ENCODE measurements at regions not wholly inside any gene's neighbourhood (a gene's known extent, or its start where the extent isn't known, plus 50 kb on each side); places are given as distances from the start of the nearest gene placed in this dataset.
A peak's percentile ranks its signal among the peaks of the same experiment; 100 is the strongest.

DNA sequence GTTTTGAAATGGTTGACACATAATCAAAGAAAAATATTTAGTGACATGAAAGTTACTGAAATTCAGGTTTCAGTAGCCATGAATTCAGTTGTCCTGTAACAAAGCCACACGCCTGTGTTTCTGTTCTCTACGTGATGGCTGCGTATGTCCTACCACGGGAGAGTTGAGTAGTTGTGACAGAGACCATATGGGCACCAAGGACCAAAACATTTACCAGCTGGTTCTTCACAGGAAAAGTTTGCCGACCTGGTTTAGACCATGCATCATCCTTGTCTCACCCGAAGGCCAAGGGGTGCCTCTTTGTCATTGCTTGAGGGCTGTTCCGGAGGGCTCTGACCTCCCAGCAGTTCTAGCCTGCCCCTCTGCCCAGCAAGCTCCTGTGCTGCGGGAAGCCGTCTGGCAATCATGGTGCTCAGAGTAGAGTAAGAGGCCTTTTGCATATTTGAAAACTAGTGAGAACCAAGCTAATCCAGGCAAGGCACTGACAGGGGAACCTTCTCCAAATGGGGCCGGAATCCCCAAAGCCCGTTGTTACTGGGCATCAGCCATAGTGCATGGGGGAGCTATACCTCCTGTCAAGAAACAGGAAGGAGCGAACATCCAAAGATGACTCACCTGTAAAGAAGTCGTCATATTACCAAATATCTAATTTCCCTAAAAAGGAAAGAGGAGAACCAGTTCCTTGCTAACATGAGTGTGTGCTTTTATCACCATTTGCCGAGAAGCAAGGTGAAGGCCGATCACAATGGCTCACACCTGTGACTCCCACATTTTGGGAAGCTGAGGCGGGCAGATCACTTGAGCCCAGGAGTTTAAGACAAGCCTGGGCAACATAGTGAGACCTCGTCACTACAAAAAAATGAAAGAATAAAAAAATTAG, 92.6 kb upstream of the RAB12 start:
- peak; percentile 73 for DNase-seq (ENCODE audit: low read depth, low spot score)
- peaks cover 15% of the 10 kb centered on the region for H3K4me1 ChIP-seq (ENCODE audit: control insufficient read depth, extremely low read depth, insufficient read depth, low read length)
- TF ChIP-seq, protein P1, sequence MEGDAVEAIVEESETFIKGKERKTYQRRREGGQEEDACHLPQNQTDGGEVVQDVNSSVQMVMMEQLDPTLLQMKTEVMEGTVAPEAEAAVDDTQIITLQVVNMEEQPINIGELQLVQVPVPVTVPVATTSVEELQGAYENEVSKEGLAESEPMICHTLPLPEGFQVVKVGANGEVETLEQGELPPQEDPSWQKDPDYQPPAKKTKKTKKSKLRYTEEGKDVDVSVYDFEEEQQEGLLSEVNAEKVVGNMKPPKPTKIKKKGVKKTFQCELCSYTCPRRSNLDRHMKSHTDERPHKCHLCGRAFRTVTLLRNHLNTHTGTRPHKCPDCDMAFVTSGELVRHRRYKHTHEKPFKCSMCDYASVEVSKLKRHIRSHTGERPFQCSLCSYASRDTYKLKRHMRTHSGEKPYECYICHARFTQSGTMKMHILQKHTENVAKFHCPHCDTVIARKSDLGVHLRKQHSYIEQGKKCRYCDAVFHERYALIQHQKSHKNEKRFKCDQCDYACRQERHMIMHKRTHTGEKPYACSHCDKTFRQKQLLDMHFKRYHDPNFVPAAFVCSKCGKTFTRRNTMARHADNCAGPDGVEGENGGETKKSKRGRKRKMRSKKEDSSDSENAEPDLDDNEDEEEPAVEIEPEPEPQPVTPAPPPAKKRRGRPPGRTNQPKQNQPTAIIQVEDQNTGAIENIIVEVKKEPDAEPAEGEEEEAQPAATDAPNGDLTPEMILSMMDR (optimal IDR thresholded peaks at IDR 0.05 in 1 of 3, IDR thresholded peaks at IDR 0.05 in 1 of 3, conservative IDR thresholded peaks at IDR 0.05 in 1 of 3; ENCODE audit: extremely low read depth in 1 of 3, insufficient read depth in 2 of 3, low read length in 3 of 3) = peak in 1 of 3 experiments; percentile 14
- no peak for TF ChIP-seq EZH2 (IDR thresholded peaks at IDR 0.05; ENCODE audit: low read length)

DNA sequence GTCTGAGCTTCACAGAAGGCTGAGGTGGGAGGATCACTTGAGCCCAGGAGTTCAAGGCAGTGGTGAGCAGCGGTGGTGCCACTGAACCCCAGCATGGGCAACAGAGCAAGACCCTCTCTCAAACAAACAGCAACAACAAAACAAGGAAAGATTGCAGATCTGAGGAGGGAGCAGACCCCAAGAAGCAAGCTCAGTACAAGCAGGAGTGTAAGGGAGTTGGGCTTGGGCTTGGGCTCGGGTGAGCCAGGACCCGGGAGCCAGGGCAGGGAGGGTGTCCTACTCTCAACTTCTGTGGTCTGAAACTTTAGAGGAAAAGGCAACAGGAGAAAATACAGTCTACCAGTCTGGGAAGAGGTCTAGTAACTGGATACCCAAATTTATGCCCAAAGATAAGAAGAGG, 92.0 kb upstream of the RAB12 start:
- Histone ChIP-seq H3K27me3 (ENCODE audit: control insufficient read depth, extremely low read depth, insufficient read depth, low read length) (no peaks in the 10 kb centered on the region), H3K4me1 (ENCODE audit: control insufficient read depth, extremely low read depth, insufficient read depth, low read length) (peaks cover 15% of the 10 kb centered on the region), H3K36me3 (ENCODE audit: control insufficient read depth in 2 of 2, extremely low read depth in 1 of 2, insufficient read depth in 2 of 2, low read length in 2 of 2) (no peaks in the 10 kb centered on the region), H3K9me3 (ENCODE audit: control insufficient read depth, low read depth, low read length) (peaks cover 4% of the 10 kb centered on the region), H4K20me1 (ENCODE audit: control insufficient read depth, extremely low read depth, insufficient read depth, low read length) (no peaks in the 10 kb centered on the region), H3K9ac (ENCODE audit: control insufficient read depth, extremely low read depth, insufficient read depth, low read length) (peak overlapping the region; percentile 48), H3K4me3 (ENCODE audit: control insufficient read depth in 2 of 3, extremely low read depth in 1 of 3, insufficient read depth in 2 of 3, low read depth in 1 of 3, low read length in 3 of 3) (no peak overlapping the region), H3K27ac (ENCODE audit: control insufficient read depth, insufficient read depth, low read length) (peak overlapping the region; percentile 72), H3K79me2 (ENCODE audit: control insufficient read depth, insufficient read depth, low read length) (no peaks in the 10 kb centered on the region), H3K9me1 (ENCODE audit: control insufficient read depth, extremely low read depth, insufficient read depth, low read length) (no peaks in the 10 kb centered on the region), H3K4me2 (ENCODE audit: control insufficient read depth, extremely low read depth, insufficient read depth, low read depth, low read length) (peak overlapping the region; percentile 62), H2AFZ (ENCODE audit: control insufficient read depth, low read length) (peak overlapping the region; percentile 87)
- dilution Hi-C loops (cut with MboI; ENCODE audit: extremely low pct_ligation_motif_present, low sequenced_read_pairs) = no loop called here
- FAIRE-seq (no peak), DNase-seq (ENCODE audit: low read depth, low spot score) (no peak)
- TF ChIP-seq, protein P1 (optimal IDR thresholded peaks at IDR 0.05 in 1 of 3, IDR thresholded peaks at IDR 0.05 in 1 of 3, conservative IDR thresholded peaks at IDR 0.05 in 1 of 3; ENCODE audit: extremely low read depth in 1 of 3, insufficient read depth in 2 of 3, low read length in 3 of 3) = no peak
- TF ChIP-seq EZH2 (IDR thresholded peaks at IDR 0.05; ENCODE audit: low read length) = no peak

More for the DNA sequence above, 92.6 kb upstream of the RAB12 start:
- peak overlapping the region; percentile 22 for H2AFZ ChIP-seq (ENCODE audit: control insufficient read depth, low read length)
- no peaks in the 10 kb centered on the region for H4K20me1 ChIP-seq (ENCODE audit: control insufficient read depth, extremely low read depth, insufficient read depth, low read length)
- no peaks in the 10 kb centered on the region for H3K36me3 ChIP-seq (ENCODE audit: control insufficient read depth in 2 of 2, extremely low read depth in 1 of 2, insufficient read depth in 2 of 2, low read length in 2 of 2)
- peaks cover 4% of the 10 kb centered on the region for H3K9me3 ChIP-seq (ENCODE audit: control insufficient read depth, low read depth, low read length)
- H3K4me3 ChIP-seq (ENCODE audit: control insufficient read depth in 2 of 3, extremely low read depth in 1 of 3, insufficient read depth in 2 of 3, low read depth in 1 of 3, low read length in 3 of 3) = no peak overlapping the region
- H3K4me2 ChIP-seq (ENCODE audit: control insufficient read depth, extremely low read depth, insufficient read depth, low read depth, low read length) = peak overlapping the region; percentile 62
- FAIRE-seq = peak; percentile 96
- no peaks in the 10 kb centered on the region for H3K27me3 ChIP-seq (ENCODE audit: control insufficient read depth, extremely low read depth, insufficient read depth, low read length)
- dilution Hi-C loops (cut with MboI; ENCODE audit: extremely low pct_ligation_motif_present, low sequenced_read_pairs) = no loop called here
- peak overlapping the region; percentile 72 for H3K27ac ChIP-seq (ENCODE audit: control insufficient read depth, insufficient read depth, low read length)
- H3K9me1 ChIP-seq (ENCODE audit: control insufficient read depth, extremely low read depth, insufficient read depth, low read length) = no peaks in the 10 kb centered on the region
- H3K79me2 ChIP-seq (ENCODE audit: control insufficient read depth, insufficient read depth, low read length) = no peaks in the 10 kb centered on the region
- peak overlapping the region; percentile 10 for H3K9ac ChIP-seq (ENCODE audit: control insufficient read depth, extremely low read depth, insufficient read depth, low read length)

Measured in keratinocyte (primary cell).